Lower leg skin (tissue), 3 donors: ENCODE measurements at regions not wholly inside any gene's neighbourhood (a gene's known extent, or its start where the extent isn't known, plus 50 kb on each side); places are given as distances from the start of the nearest gene placed in this dataset.

Source experiments
- CTCF ChIP-seq, 3 donors: fragments of 450-650 bp; IDR thresholded peaks; one replicate each; pipeline ENCODE4 v1.5.1; 2016; ENCODE audit warnings: antibody characterized with exemption in 3 of 3, mild to moderate bottlenecking in 3 of 3, moderate library complexity in 2 of 3
- POLR2A ChIP-seq, 2 donors: fragments of 450-650 bp; IDR thresholded peaks; one replicate each; pipeline ENCODE4 v1.6.1; 2016 to 2017; ENCODE audit warnings: antibody characterized with exemption in 2 of 2, mild to moderate bottlenecking in 1 of 2, moderate library complexity in 1 of 2

DNA sequence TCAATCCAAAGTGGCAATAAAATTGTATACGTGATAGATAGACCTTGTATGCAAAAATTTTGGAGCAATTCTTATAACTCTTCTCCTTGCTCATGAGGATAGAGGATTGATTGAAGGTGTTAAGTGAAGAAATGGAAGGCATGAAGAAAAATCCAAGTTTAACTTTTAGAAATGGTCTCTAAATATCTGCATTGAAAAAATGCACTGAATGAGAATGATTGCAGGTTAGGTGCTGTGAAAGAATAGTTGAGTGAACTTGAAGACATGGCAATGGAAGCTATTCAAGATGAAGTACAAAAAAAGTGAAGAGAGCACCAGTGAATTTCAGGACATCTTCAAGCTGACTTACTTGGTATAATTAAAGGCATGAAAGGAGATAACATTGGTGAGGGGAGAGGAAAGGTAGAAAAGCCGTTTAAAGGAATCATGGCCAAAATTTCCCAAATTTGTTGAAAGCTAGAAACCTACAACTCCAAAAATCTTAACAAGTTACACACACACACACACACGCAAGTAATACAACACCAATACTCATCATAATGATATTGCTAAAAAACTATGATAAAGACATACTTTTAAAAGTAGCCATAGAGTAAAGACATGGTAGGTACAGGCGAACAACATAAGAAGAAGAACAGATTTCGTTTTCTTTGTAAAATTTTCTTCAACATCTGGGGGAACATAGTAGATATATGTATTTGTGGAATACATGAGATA is 96.3 kb downstream of the GGTLC2 start:
- TF ChIP-seq CTCF (IDR thresholded peaks at IDR 0.05) (no peak), POLR2A (IDR thresholded peaks at IDR 0.05) (no peak)
